ENCODE measurements at regions not wholly inside any gene's neighbourhood (a gene's known extent, or its start where the extent isn't known, plus 50 kb on each side); places are given as distances from the start of the nearest gene placed in this dataset.

DNA sequence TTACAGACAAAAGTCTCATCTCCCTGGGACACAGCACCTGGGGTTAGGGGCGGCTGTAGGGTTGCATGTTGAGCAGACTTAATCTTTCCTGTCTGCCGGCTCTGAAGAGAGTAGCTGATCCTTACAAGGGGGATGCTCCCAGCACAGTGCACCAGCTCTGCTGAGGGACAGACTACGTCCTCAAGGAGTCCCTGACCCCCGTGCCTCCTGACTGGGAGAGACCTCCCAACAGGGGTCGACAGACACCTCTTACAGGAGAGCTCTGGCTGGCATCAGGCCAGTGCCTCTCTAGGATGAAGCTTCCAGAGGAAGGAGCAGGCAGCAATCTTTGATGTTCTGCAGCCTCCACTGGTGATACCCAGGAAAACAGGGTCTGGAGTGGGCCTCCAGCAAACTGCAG, 506.0 kb upstream of the FMR1 start:
- no peak for DNase-seq

DNA sequence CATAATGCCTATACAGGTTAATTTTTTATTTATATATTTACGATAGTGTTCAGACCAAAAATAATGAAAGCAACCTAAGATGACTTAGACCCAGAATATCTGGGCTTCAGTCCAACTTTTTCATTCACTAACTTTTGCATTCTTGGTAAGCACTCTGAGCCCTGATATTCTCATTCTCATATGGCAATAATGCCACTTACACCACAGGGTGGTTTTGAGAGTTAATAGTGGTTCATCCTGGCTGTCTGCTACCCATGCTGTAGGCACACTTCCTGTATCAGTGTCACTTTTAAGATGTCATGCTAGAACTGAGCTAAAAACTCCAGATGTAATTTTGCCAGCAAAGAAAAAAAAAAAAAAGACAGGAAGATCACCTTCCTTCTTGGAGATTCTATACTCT, 508.7 kb upstream of the FMR1 start:
- no peak for DNase-seq

DNA sequence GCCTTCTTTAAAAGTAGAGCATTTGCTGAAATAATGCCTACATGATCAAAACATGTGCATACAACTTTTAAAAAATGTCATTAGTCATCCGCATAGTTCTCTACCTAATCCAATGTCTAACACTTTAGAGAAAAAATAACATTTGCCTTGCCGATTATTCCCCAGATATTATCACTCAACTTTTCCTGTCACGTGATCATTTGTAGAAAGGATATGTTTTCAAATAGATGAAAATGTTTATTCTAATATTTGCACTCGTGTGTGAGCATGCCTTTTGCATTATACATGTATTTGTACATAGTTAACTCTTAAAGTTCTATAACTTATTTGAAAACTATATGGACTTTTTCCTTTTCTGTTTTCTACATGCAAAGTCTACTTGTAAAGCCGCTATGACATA, 533.0 kb upstream of the FMR1 start:
- DNase-seq: no peak

DNA sequence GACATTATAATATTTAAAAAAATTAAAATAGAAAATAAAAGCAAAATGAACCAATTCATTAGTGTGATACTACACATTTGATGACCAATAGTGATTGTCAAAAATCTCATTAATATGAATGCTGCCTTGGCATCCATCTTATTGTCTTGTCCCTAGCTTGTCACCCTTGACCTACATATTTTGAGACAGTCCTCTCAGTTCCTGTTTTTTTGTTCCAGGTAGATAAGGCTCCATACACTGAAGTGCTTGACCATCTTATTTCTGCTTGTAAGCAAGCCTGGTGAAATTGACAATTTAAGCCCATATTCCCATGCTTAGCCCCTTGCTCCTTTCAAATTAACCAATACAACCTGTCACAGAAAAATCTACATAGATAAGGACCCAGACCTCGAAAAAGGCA, 534.0 kb upstream of the FMR1 start:
- no peak for DNase-seq

DNA sequence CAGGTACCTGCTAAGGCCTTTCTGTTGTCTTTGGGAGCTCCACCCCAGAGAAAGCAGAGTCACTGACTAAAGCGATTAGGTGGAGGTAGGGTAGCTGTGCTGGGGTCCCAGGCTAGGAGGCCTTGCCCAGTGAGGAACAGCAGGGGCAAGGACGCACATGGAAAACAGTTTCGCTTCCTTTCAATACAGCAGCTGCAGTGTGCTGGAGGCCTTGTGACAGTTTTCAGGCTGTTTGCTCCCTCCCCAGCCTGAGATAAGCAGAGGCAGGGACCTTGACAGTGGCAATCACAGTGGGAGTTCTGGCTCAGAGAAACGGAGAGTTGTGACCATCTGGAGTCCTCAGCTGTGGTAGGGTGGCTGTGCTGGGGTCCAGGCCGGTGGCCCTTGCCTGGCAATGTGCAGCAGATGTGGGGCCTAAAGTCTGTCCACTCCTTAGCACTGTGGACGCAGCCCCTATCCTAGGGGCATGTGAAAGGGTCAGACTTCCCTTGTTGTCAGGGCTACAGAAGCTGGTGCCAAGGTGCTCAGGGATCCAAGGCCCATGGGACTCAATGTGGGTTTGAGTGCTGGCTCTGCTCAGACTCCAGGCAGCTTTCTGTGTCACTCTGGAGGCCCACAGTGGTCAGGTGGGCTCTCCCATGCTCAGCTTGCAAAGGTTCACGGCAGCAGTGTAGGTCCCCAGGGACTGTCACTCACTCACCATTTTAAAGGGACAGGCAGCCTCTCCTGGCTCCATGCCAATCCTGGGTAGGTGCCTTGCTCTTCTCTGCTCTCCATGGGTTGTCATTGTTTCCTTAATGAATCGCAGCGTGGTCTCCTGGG, 534.9 kb upstream of the FMR1 start:
- DNase-seq: peak; percentile 98

DNA sequence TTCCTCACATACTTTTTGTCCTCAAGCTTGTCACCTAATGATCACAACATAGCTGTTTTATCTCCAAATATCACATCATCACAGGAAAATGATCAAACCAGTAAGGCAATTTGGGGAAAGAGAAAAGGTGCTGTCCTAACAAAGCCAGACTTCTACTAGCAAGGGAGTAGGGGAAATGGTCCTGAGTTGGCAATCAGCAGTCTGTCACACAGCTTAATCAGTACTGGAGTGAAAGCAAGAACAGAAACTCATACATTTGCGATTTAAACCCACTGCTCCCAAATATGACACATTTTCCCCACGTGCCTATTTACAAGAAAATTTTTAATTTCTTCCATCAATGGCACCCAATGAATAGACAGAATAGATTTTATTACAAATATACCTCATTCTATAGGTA, 546.8 kb upstream of the FMR1 start:
- no peak for DNase-seq

DNA sequence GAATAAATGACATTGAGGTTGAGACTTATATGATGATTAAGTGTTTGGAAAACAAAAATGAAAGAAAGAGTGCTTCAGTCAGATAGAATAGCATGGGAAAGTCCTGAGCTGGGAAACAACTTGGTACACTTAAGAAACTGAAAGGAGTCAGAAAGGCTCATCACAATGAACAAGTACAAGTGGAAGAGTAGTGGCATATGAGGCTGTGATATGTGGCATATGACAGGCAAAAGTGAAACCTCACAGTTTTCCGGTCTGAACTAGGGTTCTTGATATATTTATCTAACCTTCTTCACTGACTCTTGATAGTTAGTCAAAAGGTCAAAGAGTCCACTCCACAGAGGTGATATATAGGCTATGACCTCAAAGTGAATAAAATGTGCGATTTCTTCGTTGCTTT, 537.1 kb upstream of the CXorf51A start:
- no peak for DNase-seq

DNA sequence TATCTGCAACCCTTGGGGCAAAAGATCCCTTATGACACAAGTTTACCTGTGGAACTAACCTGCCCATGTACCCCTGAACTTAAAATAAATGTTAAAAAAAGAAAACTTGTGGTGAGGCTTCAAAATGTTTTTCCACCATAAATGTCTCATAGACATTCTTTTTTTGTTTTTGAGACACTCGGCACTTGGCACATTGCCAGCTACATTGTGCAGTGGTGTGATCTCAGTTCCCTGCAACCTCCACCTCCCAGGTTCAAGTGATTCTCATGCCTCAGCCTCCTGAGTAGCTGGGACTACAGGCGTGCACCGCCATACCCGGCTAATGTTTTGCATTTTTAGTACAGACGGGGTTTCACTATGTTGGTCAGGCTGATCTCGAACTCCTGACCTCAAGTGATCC, 528.9 kb upstream of the CXorf51A start:
- DNase-seq: no peak

DNA sequence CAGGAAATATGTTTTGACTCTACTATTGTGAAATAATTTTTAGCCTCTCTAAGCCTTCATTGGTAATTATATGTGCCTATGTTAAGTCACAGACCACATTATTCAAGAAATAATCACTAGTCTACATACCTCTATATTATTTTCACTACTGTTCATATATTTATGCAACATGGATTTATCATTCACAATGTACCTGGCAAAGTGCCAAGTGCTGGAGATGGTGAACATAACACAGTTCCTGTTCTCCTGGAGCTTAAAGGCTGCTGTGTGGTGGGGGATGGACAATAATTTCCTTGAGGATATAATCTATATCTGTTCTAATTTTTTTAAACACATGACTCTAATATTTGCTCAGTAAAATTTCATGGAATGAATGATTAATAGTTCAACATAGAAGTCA, 527.7 kb upstream of the CXorf51A start:
- DNase-seq: no peak

DNA sequence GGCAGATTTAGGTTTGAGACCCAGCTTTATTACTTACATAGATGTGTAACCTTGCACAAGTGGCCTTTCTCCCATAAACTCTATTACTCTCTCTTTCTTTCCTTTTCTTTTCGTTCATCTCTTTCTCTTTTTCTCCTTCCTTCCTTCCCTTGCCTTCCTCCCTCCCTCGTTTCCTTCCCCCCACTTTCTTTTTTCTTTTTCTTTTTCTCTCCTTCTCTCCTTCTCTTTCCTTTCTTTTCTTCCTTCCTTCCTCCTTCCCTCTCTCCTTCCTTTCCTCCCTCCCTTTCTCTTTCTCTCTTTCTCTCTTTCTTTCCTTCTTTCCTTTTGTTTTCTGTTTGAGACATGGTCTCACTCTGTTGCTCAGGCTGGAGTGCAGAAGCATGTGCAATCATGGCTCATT, 526.4 kb upstream of the CXorf51A start:
- no peak for DNase-seq

DNA sequence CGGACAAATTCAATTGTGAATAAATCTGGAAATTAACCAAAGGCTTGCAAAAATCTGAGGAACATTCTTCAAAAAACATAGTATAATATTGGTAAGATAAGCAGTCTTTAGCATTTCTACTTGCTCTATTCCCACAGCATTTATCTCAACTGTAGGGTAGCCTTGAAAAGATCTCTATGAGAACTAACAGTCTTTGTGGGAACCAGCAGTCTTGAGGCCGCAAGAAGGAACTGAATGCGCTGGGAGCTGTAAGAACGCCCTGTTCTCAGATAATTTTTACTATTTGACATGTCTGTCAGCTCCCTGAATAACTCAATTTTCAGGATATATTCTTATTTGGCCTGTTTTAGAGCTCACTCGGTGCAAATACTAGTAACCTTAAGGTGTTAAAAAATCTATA, 519.3 kb upstream of the CXorf51A start:
- DNase-seq: no peak

DNA sequence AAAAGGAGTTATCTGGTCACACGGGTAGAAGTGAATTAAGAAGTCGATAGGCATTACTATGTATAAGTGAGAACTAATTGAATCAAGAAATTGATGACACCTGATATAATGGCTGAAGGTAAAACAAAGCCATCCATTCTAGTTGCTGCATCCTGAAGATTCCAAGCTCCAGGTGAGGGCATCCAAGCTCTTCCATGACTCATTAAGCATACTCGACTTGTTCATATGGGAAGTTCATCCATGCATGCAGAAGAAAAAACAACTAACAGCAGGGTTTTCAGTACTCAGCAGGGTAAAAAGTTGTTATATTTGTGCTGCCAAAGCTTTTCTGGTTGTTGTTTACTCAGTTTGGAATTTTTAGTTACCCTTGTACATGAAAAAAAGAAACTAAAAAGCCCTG, 508.0 kb upstream of the CXorf51A start:
- no peak for DNase-seq

DNA sequence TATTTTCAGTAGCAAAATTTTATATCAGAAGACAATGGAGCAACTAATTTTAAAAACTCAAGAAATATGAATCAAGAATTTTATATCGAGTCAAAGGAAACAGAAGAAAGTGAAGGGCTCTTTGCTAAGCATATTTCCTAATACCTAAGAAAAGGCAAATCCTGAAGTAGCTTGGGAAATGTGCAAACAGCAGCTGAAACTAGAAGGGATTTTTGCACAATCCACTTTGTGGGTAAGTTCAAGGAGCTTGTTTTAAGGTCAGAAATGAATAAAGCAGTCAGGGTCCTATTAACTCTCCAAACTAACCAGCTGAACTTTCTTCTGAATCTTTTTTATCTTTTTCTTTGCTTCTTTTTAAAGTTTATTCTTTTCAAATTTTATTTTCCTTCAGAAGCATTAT, 500.9 kb upstream of the CXorf51A start:
- DNase-seq: no peak
